HEK293 (cell line): ENCODE measurements at regions not wholly inside any gene's neighbourhood (a gene's known extent, or its start where the extent isn't known, plus 50 kb on each side); places are given as distances from the start of the nearest gene placed in this dataset.

Experiments
- CTCF ChIA-PET: fragments of 350-600 bp; formaldehyde crosslinking; extraction: SDS; loops from one replicate; lab custom pipeline; 2021; ENCODE audit warnings: antibody characterized with exemption; lab: Yijun Ruan, JAX
- POLR2A ChIA-PET: fragments of 300-600 bp; formaldehyde crosslinking; extraction: SDS; loops from one replicate; lab custom pipeline; 2020; ENCODE audit warnings: antibody characterized with exemption, inconsistent platforms; lab: Yijun Ruan, JAX
- H3K27ac ChIP-seq: fragments of 200-500 bp; sonication (Bioruptor generic); 2 replicates; pipeline ENCODE4 v1.5.1; 2014; ENCODE audit warnings: low read depth, low read length, control low read depth, inconsistent platforms; ENCODE audit errors: extremely low read depth
- H3K36me3 ChIP-seq, 2 experiments: fragments of 200-500 bp in 1 of 2; sonication (Bioruptor generic) in 1 of 2; 1 replicate in 1 of 2; 2 replicates in 1 of 2; pipeline ENCODE4 v1.5.1; 2014 to 2017; ENCODE audit warnings: inconsistent platforms in 2 of 2, low read length in 2 of 2; ENCODE audit not compliant: control insufficient read depth in 2 of 2, insufficient read depth in 1 of 2
- H3K4me1 ChIP-seq: fragments of 200-500 bp; sonication (Bioruptor generic); 2 replicates; pipeline ENCODE4 v1.5.1; 2014; ENCODE audit warnings: mild to moderate bottlenecking, low read length, inconsistent platforms; ENCODE audit not compliant: control insufficient read depth, insufficient read depth
- H3K4me3 ChIP-seq: 2 replicates; pipeline ENCODE4 v1.5.1; 2011; ENCODE audit warnings: low read depth, mild to moderate bottlenecking, control low read depth, low read length, moderate library complexity
- H3K9me3 ChIP-seq: fragments of 200-500 bp; sonication (Bioruptor generic); 2 replicates; pipeline ENCODE4 v1.5.1; 2014; ENCODE audit warnings: low read depth, low read length, inconsistent platforms; ENCODE audit not compliant: control insufficient read depth, insufficient read depth
- BCL11A ChIP-seq: fragments of 450-650 bp; formaldehyde crosslinking; IDR thresholded peaks from 2 replicates; pipeline ENCODE4 v1.5.1; 2016; ENCODE audit warnings: low read depth, missing biosample characterization, missing genetic modification characterization
- OSR2 ChIP-seq: fragments of 450-650 bp; formaldehyde crosslinking; IDR thresholded peaks from 2 replicates; pipeline ENCODE4 v1.5.1; 2016; ENCODE audit warnings: missing biosample characterization, missing genetic modification characterization
- REPIN1 ChIP-seq: fragments of 450-650 bp; formaldehyde crosslinking; IDR thresholded peaks from 2 replicates; pipeline ENCODE4 v1.5.1; 2017; ENCODE audit warnings: missing biosample characterization, missing genetic modification characterization, low read depth
- SALL2 ChIP-seq: fragments of 450-650 bp; formaldehyde crosslinking; IDR thresholded peaks from 2 replicates; pipeline ENCODE4 v1.5.0; 2017; ENCODE audit warnings: missing biosample characterization, mild to moderate bottlenecking, missing genetic modification characterization, borderline replicate concordance
- SCRT2 ChIP-seq: fragments of 450-650 bp; formaldehyde crosslinking; IDR thresholded peaks from 2 replicates; pipeline ENCODE4 v1.5.1; 2016; ENCODE audit warnings: missing biosample characterization, missing genetic modification characterization
- ZBTB20 ChIP-seq: fragments of 450-650 bp; formaldehyde crosslinking; IDR thresholded peaks from 2 replicates; pipeline ENCODE4 v1.5.1; 2016; ENCODE audit warnings: missing biosample characterization, missing genetic modification characterization
- ZBTB7A ChIP-seq: fragments of 450-650 bp; formaldehyde crosslinking; IDR thresholded peaks from 2 replicates; pipeline ENCODE4 v1.5.1; 2016; ENCODE audit warnings: low read depth, missing biosample characterization, missing genetic modification characterization
- ZNF239 ChIP-seq: fragments of 450-650 bp; formaldehyde crosslinking; IDR thresholded peaks from 2 replicates; pipeline ENCODE4 v1.5.1; 2016; ENCODE audit warnings: missing biosample characterization, missing genetic modification characterization
- ZNF248 ChIP-seq: fragments of 450-650 bp; formaldehyde crosslinking; IDR thresholded peaks from 2 replicates; pipeline ENCODE4 v1.5.1; 2017; ENCODE audit warnings: missing biosample characterization, missing genetic modification characterization
- ZNF561 ChIP-seq: fragments of 450-650 bp; IDR thresholded peaks from 2 replicates; pipeline ENCODE4 v1.5.1; 2018; ENCODE audit warnings: missing biosample characterization, missing genetic modification characterization, borderline replicate concordance
- ZNF571 ChIP-seq: fragments of 450-650 bp; formaldehyde crosslinking; IDR thresholded peaks from 2 replicates; pipeline ENCODE4 v1.5.0; 2017; ENCODE audit warnings: missing biosample characterization, missing genetic modification characterization
- ZNF629 ChIP-seq: fragments of 450-650 bp; formaldehyde crosslinking; IDR thresholded peaks from 2 replicates; pipeline ENCODE4 v1.5.1; 2017; ENCODE audit warnings: missing biosample characterization, missing genetic modification characterization
- ZNF768 ChIP-seq: fragments of 450-650 bp; formaldehyde crosslinking; IDR thresholded peaks from 2 replicates; pipeline ENCODE4 v1.5.1; 2018; ENCODE audit warnings: missing biosample characterization, mild to moderate bottlenecking, missing genetic modification characterization
- ZNF843 ChIP-seq: fragments of 450-650 bp; formaldehyde crosslinking; IDR thresholded peaks from 2 replicates; pipeline ENCODE4 v1.5.1; 2016; ENCODE audit warnings: missing biosample characterization, missing genetic modification characterization
- TF ChIP-seq, protein P1 (sequence below): fragments of 450-650 bp; formaldehyde crosslinking; IDR thresholded peaks from 2 replicates; pipeline ENCODE4 v1.5.1; 2016; ENCODE audit warnings: missing biosample characterization, missing genetic modification characterization
- TF ChIP-seq, protein P2 (sequence below): fragments of 450-650 bp; formaldehyde crosslinking; IDR thresholded peaks from 2 replicates; pipeline ENCODE4; 2016; ENCODE audit warnings: missing biosample characterization, missing genetic modification characterization
- TF ChIP-seq, protein P3 (sequence below): fragments of 450-650 bp; formaldehyde crosslinking; IDR thresholded peaks from 2 replicates; pipeline ENCODE4 v1.5.1; 2016; ENCODE audit warnings: missing biosample characterization, missing genetic modification characterization
- TF ChIP-seq, protein P4 (sequence below): fragments of 450-650 bp; formaldehyde crosslinking; IDR thresholded peaks from 2 replicates; pipeline ENCODE4 v1.5.1; 2016; ENCODE audit warnings: missing biosample characterization, missing genetic modification characterization
- TF ChIP-seq, protein P5 (sequence below): fragments of 450-650 bp; formaldehyde crosslinking; IDR thresholded peaks from 2 replicates; pipeline ENCODE4 v1.5.1; 2016; ENCODE audit warnings: missing biosample characterization, missing genetic modification characterization

DNA sequence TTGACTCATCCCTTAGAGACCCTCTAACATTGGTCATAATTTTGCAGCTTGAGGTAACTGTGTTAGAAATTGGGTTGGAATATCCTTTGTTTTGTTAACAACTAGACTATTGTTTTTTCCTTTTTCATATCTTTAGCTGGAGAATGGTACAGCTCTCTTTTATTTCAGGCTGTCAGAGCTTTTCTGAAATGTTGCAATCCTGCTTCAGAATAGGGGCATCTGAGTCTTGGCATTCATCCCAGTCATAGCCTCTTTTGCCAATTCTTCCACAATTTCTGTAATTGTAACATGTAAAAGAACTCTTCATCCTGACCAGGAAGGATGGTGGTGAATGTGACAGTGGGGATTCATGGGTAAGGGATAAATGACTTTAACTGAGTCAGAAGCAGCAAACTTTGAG is 128.7 kb downstream of the FHIP1A start:
- H3K4me3 ChIP-seq: no peak overlapping the region

DNA sequence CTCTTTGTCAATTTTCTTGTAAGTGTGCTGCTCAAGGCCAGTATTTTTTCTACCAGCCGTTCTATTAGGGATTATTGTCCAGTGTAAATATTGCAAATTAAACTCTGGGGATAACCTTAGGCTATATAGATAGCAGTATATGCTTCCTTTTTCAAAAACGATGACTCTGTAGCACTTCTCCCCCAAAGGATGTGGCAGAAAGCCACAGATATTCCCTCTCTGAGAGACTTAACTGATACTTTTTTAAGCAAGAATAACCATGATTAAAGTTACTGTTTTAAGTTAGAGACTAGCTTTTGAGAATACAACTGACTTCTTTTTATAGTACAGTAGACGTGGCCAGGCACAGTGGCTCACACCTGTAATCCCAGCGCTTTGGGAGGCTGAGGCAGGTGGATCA is 130.0 kb downstream of the FHIP1A start:
- no peak overlapping the region for H3K4me3 ChIP-seq
- no peaks in the 10 kb centered on the region for H3K9me3 ChIP-seq
- H3K4me1 ChIP-seq: peaks cover 23% of the 10 kb centered on the region
- POLR2A ChIA-PET: no interaction called here
- no peak for TF ChIP-seq REPIN1
- no peak for TF ChIP-seq SALL2 (tag by site-specific recombination)
- TF ChIP-seq, protein P1, sequence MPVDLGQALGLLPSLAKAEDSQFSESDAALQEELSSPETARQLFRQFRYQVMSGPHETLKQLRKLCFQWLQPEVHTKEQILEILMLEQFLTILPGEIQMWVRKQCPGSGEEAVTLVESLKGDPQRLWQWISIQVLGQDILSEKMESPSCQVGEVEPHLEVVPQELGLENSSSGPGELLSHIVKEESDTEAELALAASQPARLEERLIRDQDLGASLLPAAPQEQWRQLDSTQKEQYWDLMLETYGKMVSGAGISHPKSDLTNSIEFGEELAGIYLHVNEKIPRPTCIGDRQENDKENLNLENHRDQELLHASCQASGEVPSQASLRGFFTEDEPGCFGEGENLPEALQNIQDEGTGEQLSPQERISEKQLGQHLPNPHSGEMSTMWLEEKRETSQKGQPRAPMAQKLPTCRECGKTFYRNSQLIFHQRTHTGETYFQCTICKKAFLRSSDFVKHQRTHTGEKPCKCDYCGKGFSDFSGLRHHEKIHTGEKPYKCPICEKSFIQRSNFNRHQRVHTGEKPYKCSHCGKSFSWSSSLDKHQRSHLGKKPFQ (tag by site-specific recombination): no peak
- TF ChIP-seq ZNF561 (tag by site-specific recombination): no peak
- no peak for TF ChIP-seq SCRT2 (tag by site-specific recombination)
- TF ChIP-seq, protein P2, sequence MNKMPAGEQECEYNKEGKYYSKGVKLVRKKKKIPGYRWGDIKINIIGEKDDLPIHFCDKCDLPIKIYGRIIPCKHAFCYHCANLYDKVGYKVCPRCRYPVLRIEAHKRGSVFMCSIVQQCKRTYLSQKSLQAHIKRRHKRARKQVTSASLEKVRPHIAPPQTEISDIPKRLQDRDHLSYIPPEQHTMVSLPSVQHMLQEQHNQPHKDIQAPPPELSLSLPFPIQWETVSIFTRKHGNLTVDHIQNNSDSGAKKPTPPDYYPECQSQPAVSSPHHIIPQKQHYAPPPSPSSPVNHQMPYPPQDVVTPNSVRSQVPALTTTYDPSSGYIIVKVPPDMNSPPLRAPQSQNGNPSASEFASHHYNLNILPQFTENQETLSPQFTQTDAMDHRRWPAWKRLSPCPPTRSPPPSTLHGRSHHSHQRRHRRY (tag by site-specific recombination): no peak
- no peak for TF ChIP-seq BCL11A (tag by site-specific recombination)
- TF ChIP-seq, protein P3, sequence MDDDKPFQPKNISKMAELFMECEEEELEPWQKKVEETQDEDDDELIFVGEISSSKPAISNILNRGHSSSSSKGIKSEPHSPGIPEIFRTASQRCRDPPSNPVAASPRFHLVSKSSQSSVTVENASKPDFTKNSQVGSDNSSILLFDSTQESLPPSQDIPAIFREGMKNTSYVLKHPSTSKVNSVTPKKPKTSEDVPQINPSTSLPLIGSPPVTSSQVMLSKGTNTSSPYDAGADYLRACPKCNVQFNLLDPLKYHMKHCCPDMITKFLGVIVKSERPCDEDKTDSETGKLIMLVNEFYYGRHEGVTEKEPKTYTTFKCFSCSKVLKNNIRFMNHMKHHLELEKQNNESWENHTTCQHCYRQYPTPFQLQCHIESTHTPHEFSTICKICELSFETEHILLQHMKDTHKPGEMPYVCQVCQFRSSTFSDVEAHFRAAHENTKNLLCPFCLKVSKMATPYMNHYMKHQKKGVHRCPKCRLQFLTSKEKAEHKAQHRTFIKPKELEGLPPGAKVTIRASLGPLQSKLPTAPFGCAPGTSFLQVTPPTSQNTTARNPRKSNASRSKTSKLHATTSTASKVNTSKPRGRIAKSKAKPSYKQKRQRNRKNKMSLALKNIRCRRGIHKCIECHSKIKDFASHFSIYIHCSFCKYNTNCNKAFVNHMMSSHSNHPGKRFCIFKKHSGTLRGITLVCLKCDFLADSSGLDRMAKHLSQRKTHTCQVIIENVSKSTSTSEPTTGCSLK (tag by site-specific recombination): no peak
- TF ChIP-seq, all 188 proteins: peak for 0
- H3K27ac ChIP-seq: no peak overlapping the region
- CTCF ChIA-PET: interaction anchor here (0.6 kb wide), 2 partner anchors 84 to 319 kb away, joined by 3 to 4 read pairs; no protein-coding TSS in a partner anchor
- H3K36me3 ChIP-seq: no peaks in the 10 kb centered on the region

More for the DNA sequence above, 128.7 kb downstream of the FHIP1A start:
- no peak for TF ChIP-seq ZBTB7A (tag by site-specific recombination)
- TF ChIP-seq, protein P4, sequence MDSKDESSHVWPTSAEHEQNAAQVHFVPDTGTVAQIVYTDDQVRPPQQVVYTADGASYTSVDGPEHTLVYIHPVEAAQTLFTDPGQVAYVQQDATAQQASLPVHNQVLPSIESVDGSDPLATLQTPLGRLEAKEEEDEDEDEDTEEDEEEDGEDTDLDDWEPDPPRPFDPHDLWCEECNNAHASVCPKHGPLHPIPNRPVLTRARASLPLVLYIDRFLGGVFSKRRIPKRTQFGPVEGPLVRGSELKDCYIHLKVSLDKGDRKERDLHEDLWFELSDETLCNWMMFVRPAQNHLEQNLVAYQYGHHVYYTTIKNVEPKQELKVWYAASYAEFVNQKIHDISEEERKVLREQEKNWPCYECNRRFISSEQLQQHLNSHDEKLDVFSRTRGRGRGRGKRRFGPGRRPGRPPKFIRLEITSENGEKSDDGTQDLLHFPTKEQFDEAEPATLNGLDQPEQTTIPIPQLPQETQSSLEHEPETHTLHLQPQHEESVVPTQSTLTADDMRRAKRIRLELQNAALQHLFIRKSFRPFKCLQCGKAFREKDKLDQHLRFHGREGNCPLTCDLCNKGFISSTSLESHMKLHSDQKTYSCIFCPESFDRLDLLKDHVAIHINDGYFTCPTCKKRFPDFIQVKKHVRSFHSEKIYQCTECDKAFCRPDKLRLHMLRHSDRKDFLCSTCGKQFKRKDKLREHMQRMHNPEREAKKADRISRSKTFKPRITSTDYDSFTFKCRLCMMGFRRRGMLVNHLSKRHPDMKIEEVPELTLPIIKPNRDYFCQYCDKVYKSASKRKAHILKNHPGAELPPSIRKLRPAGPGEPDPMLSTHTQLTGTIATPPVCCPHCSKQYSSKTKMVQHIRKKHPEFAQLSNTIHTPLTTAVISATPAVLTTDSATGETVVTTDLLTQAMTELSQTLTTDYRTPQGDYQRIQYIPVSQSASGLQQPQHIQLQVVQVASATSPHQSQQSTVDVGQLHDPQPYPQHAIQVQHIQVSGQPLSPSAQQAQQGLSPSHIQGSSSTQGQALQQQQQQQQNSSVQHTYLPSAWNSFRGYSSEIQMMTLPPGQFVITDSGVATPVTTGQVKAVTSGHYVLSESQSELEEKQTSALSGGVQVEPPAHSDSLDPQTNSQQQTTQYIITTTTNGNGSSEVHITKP: peak; percentile 51
- CTCF ChIA-PET: interaction anchor here (0.6 kb wide), 1 partner anchor 257 kb away, joined by 3 read pairs; no protein-coding TSS in a partner anchor
- Histone ChIP-seq H3K36me3 (no peaks in the 10 kb centered on the region), H3K4me1 (peaks cover 23% of the 10 kb centered on the region), H3K9me3 (no peaks in the 10 kb centered on the region), H3K27ac (no peak overlapping the region)
- POLR2A ChIA-PET: no interaction called here

DNA sequence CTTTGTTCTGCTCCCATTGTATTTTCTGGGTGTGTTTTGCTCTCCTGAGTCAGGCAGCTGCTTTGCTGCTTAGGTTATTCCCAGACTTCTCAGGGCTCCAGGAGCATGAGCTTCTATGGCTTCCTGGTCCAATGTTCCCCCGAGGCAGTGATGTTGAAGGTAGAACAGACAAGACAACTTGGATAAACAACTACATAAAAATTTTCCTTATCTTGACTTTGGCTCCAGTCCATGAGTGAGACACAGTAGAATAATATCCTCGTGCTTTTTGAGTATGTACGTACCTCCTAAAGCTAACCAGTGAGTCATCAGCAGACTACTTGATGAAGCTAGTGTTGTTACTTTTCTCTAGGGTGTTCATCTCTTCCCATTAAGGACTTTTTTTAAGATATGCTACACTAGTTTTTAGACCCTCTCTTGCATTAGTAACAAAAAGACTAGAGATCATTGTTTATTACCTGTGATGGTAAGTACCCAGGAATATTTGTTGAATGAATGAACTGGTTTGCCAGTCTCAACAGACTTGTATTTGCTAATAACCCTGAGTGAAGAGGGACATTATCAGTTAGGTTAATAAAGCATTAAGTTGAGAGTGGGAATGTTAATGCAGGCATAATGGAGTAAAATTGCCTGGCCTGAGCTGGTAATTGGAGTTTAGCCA is 131.9 kb downstream of the FHIP1A start:
- Histone ChIP-seq H3K4me1 (peaks cover 23% of the 10 kb centered on the region), H3K4me3 (no peak overlapping the region; the same call in 1 of the 2 replicates), H3K27ac (peak overlapping the region; percentile 81), H3K36me3 (no peaks in the 10 kb centered on the region), H3K9me3 (no peaks in the 10 kb centered on the region)
- ChIA-PET CTCF (interaction anchor here (0.7 to 1.4 kb wide), 5 partner anchors 10 to 896 kb away, joined by 3 to 6 read pairs (median 3); no protein-coding TSS in a partner anchor), POLR2A (interaction anchor here (0.5 to 1.3 kb wide), 3 partner anchors 132 to 917 kb away, joined by 3 read pairs; partner anchors contain the start of gene FHIP1A)
- no peak for TF ChIP-seq ZBTB20 (tag by site-specific recombination)
- no peak for TF ChIP-seq ZNF768
- TF ChIP-seq, protein P5, sequence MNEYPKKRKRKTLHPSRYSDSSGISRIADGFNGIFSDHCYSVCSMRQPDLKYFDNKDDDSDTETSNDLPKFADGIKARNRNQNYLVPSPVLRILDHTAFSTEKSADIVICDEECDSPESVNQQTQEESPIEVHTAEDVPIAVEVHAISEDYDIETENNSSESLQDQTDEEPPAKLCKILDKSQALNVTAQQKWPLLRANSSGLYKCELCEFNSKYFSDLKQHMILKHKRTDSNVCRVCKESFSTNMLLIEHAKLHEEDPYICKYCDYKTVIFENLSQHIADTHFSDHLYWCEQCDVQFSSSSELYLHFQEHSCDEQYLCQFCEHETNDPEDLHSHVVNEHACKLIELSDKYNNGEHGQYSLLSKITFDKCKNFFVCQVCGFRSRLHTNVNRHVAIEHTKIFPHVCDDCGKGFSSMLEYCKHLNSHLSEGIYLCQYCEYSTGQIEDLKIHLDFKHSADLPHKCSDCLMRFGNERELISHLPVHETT (tag by site-specific recombination): peak; percentile 75
- peak; percentile 99 for TF ChIP-seq OSR2 (tag by site-specific recombination)
- peak; percentile 12 for TF ChIP-seq ZNF629 (tag by site-specific recombination)
- no peak for TF ChIP-seq ZNF239 (tag by site-specific recombination)
- peak; percentile 79 for TF ChIP-seq ZNF843
- TF ChIP-seq ZNF571 (tag by site-specific recombination): no peak
- no peak for TF ChIP-seq ZNF248 (tag by site-specific recombination)
